ENCODE measurements at regions not wholly inside any gene's neighbourhood (a gene's known extent, or its start where the extent isn't known, plus 50 kb on each side); places are given as distances from the start of the nearest gene placed in this dataset.
"Not testable (repeated sequence)": the region's sequence is repeated elsewhere in the genome, so short reads cannot be mapped to it uniquely, and the experiment has no call there.

- TF ChIP-seq CTCF (IDR thresholded peaks at IDR 0.05; ENCODE audit: control extremely low read depth, extremely low read depth), result no peak
- no peak overlapping the region for H3K9ac ChIP-seq (ENCODE audit: insufficient read depth in 1 of 2, low read length in 2 of 2)
These were observed 86.0 kb upstream of the CLINT1 start for GRCh38 chr5:157944938-157945337.

DNA sequence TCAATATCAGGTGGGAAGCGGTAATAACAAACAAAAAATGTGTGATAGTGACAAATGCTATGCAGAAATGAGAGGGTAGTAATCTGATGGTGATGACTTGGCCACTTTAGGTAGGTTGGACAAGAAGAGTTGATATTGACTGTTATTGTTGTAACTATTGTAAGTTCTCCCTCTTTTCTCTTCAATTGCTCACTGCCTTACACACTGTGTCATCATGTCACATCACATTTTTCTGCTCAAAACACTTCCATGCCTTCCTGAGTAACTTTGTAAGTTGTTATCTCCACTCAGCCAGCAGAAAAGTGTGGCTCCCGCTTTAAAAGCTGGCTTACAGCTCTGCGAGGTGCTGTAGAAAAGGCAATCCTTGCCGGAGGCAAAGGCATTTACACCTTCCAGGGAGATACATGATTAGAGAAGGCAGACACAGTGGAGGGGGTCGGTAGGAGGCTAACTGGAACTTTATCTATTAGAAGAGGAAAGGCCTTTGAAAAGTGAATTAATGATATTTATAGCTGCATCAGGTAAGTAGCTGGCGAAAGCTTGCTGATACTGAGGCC is 85.2 kb upstream of the CLINT1 start:
- Histone ChIP-seq H3K9ac (ENCODE audit: insufficient read depth in 1 of 2, low read length in 2 of 2) (no peak overlapping the region), H3K4me3 (no peak overlapping the region), H3K27ac (ENCODE audit: low read depth in 1 of 2, low read length in 1 of 2) (no peak overlapping the region), H3K36me3 (ENCODE audit: control insufficient read depth in 4 of 4, insufficient read depth in 4 of 4, low read length in 4 of 4) (no peaks in the 10 kb centered on the region), H3K9me3 (ENCODE audit: control insufficient read depth in 4 of 4, insufficient read depth in 3 of 4, low read length in 3 of 4) (no peaks in the 10 kb centered on the region), H3K27me3 (ENCODE audit: control insufficient read depth in 3 of 3, insufficient read depth in 3 of 3, low read length in 2 of 3) (no peaks in the 10 kb centered on the region), H3K4me1 (ENCODE audit: control insufficient read depth in 5 of 5, insufficient read depth in 5 of 5, low read length in 5 of 5) (peaks cover 0 to 3% (median 0%) of the 10 kb centered on the region in 5 donors)
- no peak for ATAC-seq (ENCODE audit: insufficient read depth, low FRiP score)
- DNase-seq, result no peak
- no peak for TF ChIP-seq CTCF (IDR thresholded peaks at IDR 0.05; ENCODE audit: control extremely low read depth, extremely low read depth)
- 79 to 89% methylated on average over 6 of the region's 6 CpGs for WGBS, 2 donors

More at GRCh38 chr5:157944938-157945337, 86.0 kb upstream of the CLINT1 start:
- 90 to 95% methylated on average over 6 of the region's 6 CpGs for WGBS, 2 donors
- no peak for ATAC-seq (ENCODE audit: insufficient read depth, low FRiP score)
- Histone ChIP-seq H3K36me3 (ENCODE audit: control insufficient read depth in 4 of 4, insufficient read depth in 4 of 4, low read length in 4 of 4) (no peaks in the 10 kb centered on the region), H3K4me1 (ENCODE audit: control insufficient read depth in 5 of 5, insufficient read depth in 5 of 5, low read length in 5 of 5) (peaks cover 0 to 3% (median 0%) of the 10 kb centered on the region in 5 donors), H3K9me3 (ENCODE audit: control insufficient read depth in 4 of 4, insufficient read depth in 3 of 4, low read length in 3 of 4) (no peaks in the 10 kb centered on the region), H3K4me3 (no peak overlapping the region), H3K27ac (ENCODE audit: low read depth in 1 of 2, low read length in 1 of 2) (no peak overlapping the region), H3K27me3 (ENCODE audit: control insufficient read depth in 3 of 3, insufficient read depth in 3 of 3, low read length in 2 of 3) (no peaks in the 10 kb centered on the region)
- no peak for DNase-seq

GRCh38 chr5:157942595-157942994 is 83.7 kb upstream of the CLINT1 start:
- no peak for TF ChIP-seq CTCF (IDR thresholded peaks at IDR 0.05; ENCODE audit: control extremely low read depth, extremely low read depth)
- Histone ChIP-seq H3K9ac (ENCODE audit: insufficient read depth in 1 of 2, low read length in 2 of 2) (no peak overlapping the region), H3K27ac (ENCODE audit: low read depth in 1 of 2, low read length in 1 of 2) (no peak overlapping the region), H3K36me3 (ENCODE audit: control insufficient read depth in 4 of 4, insufficient read depth in 4 of 4, low read length in 4 of 4) (no peaks in the 10 kb centered on the region), H3K4me3 (no peak overlapping the region), H3K27me3 (ENCODE audit: control insufficient read depth in 3 of 3, insufficient read depth in 3 of 3, low read length in 2 of 3) (no peaks in the 10 kb centered on the region), H3K4me1 (ENCODE audit: control insufficient read depth in 5 of 5, insufficient read depth in 5 of 5, low read length in 5 of 5) (no peaks in the 10 kb centered on the region), H3K9me3 (ENCODE audit: control insufficient read depth in 4 of 4, insufficient read depth in 3 of 4, low read length in 3 of 4) (no peaks in the 10 kb centered on the region)
- WGBS, 2 donors, result 34 to 98% methylated on average over 1 of the region's 1 CpG
- DNase-seq (no peak), ATAC-seq (ENCODE audit: insufficient read depth, low FRiP score) (no peak)

DNA sequence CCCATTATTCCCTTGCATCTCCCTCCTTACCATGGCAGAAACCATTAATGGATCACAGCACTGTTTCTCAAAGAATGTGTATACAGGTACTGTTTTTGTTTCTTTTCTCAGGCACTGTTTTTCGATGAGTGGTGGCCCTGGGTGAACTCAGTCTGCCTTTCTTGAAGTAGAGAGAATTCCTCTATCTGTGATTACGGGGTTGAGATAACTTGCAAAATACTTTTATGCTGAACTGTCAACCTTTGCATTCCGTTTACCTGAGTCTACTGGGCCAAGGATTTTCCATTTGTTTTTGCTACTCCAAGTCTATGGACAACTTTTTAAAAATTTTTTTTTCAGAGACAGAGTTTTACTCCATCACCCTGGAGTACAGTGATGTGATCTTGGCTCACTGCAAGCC is 82.7 kb upstream of the CLINT1 start:
- Histone ChIP-seq H3K27me3 (ENCODE audit: control insufficient read depth in 3 of 3, insufficient read depth in 3 of 3, low read length in 2 of 3) (no peaks in the 10 kb centered on the region), H3K9me3 (ENCODE audit: control insufficient read depth in 4 of 4, insufficient read depth in 3 of 4, low read length in 3 of 4) (no peaks in the 10 kb centered on the region), H3K4me1 (ENCODE audit: control insufficient read depth in 5 of 5, insufficient read depth in 5 of 5, low read length in 5 of 5) (no peaks in the 10 kb centered on the region), H3K27ac (ENCODE audit: low read depth in 1 of 2, low read length in 1 of 2) (no peak overlapping the region), H3K36me3 (ENCODE audit: control insufficient read depth in 4 of 4, insufficient read depth in 4 of 4, low read length in 4 of 4) (no peaks in the 10 kb centered on the region), H3K9ac (ENCODE audit: insufficient read depth in 1 of 2, low read length in 2 of 2) (no peak overlapping the region), H3K4me3 (no peak overlapping the region)
- WGBS, 2 donors, result 85 to 91% methylated on average over 3 of the region's 3 CpGs
- ATAC-seq (ENCODE audit: insufficient read depth, low FRiP score) (no peak), DNase-seq (no peak)
- no peak for TF ChIP-seq CTCF (IDR thresholded peaks at IDR 0.05; ENCODE audit: control extremely low read depth, extremely low read depth)

- H3K9me3 ChIP-seq (ENCODE audit: control insufficient read depth in 4 of 4, insufficient read depth in 3 of 4, low read length in 3 of 4); H3K27ac ChIP-seq (ENCODE audit: low read depth in 1 of 2, low read length in 1 of 2); DNase-seq; H3K36me3 ChIP-seq (ENCODE audit: control insufficient read depth in 4 of 4, insufficient read depth in 4 of 4, low read length in 4 of 4); H3K4me3 ChIP-seq; H3K9ac ChIP-seq (ENCODE audit: insufficient read depth in 1 of 2, low read length in 2 of 2); H3K4me1 ChIP-seq (ENCODE audit: control insufficient read depth in 5 of 5, insufficient read depth in 5 of 5, low read length in 5 of 5); ATAC-seq (ENCODE audit: insufficient read depth, low FRiP score); H3K27me3 ChIP-seq (ENCODE audit: control insufficient read depth in 3 of 3, insufficient read depth in 3 of 3, low read length in 2 of 3): not testable (repeated sequence)
- WGBS, 2 donors, result 96% methylated on average over 6 of the region's 6 CpGs
These were observed 79.2 kb upstream of the CLINT1 start for GRCh38 chr5:157938101-157938500.

All from lung (tissue), 11 donors.